ENCODE measurements at regions not wholly inside any gene's neighbourhood (a gene's known extent, or its start where the extent isn't known, plus 50 kb on each side); places are given as distances from the start of the nearest gene placed in this dataset.

GRCh38 chr19:28489126-28489660 lies 723.8 kb downstream of the UQCRFS1 start:
- H3K79me2 ChIP-seq (ENCODE audit: low read depth): no peaks in the 10 kb centered on the region
- no peaks in the 10 kb centered on the region for H3K36me3 ChIP-seq (ENCODE audit: low read depth)
- POLR2A ChIA-PET (ENCODE audit: unreplicated experiment): no interaction called here
- DNase-seq: no peak
- H3K27ac ChIP-seq: no peak overlapping the region
- H4K20me1 ChIP-seq (ENCODE audit: insufficient read depth): no peaks in the 10 kb centered on the region
- H3F3A ChIP-seq (ENCODE audit: insufficient read depth, low read depth): no peaks in the 10 kb centered on the region
- H3K4me2 ChIP-seq: no peak overlapping the region
- intact Hi-C loops (cut with micrococcal nuclease; ENCODE audit: unreplicated experiment): no loop called here
- H3K27me3 ChIP-seq (ENCODE audit: insufficient read depth, low read depth): peaks cover 45% of the 10 kb centered on the region
- no peak overlapping the region for H2AFZ ChIP-seq
- CTCF ChIA-PET: no interaction called here
- no peaks in the 10 kb centered on the region for H3K9me2 ChIP-seq (ENCODE audit: insufficient read depth)
- no peak for TF ChIP-seq CTCF (conservative IDR thresholded peaks at IDR 0.05)
- H3K4me1 ChIP-seq (replicated peaks; ENCODE audit: insufficient read depth): no peaks in the 10 kb centered on the region
- no peaks in the 10 kb centered on the region for H3K9me3 ChIP-seq (ENCODE audit: insufficient read depth, low read depth)
- BruUV-seq (replicated peaks): no TSS peak
- H3K4me3 ChIP-seq: no peak overlapping the region

- H3K9me3 ChIP-seq (ENCODE audit: insufficient read depth, low read depth): no peaks in the 10 kb centered on the region
- no peak overlapping the region for H2AFZ ChIP-seq
- no peak overlapping the region for H3K4me3 ChIP-seq
- H3K27me3 ChIP-seq (ENCODE audit: insufficient read depth, low read depth): peaks cover 57% of the 10 kb centered on the region
- intact Hi-C loops (cut with micrococcal nuclease; ENCODE audit: unreplicated experiment): no loop called here
- ChIA-PET POLR2A (ENCODE audit: unreplicated experiment) (no interaction called here), CTCF (no interaction called here)
- no peak overlapping the region for H3K4me2 ChIP-seq
- H4K20me1 ChIP-seq (ENCODE audit: insufficient read depth): no peaks in the 10 kb centered on the region
- no peaks in the 10 kb centered on the region for H3K79me2 ChIP-seq (ENCODE audit: low read depth)
- DNase-seq: no peak
- no peak overlapping the region for H3K27ac ChIP-seq
- H3K36me3 ChIP-seq (ENCODE audit: low read depth): no peaks in the 10 kb centered on the region
- no peaks in the 10 kb centered on the region for H3K4me1 ChIP-seq (replicated peaks; ENCODE audit: insufficient read depth)
- no peaks in the 10 kb centered on the region for H3K9me2 ChIP-seq (ENCODE audit: insufficient read depth)
- no TSS peak for BruUV-seq (replicated peaks)
- H3F3A ChIP-seq (ENCODE audit: insufficient read depth, low read depth): no peaks in the 10 kb centered on the region
- TF ChIP-seq CTCF (conservative IDR thresholded peaks at IDR 0.05) (no peak), EZH2 (IDR thresholded peaks at IDR 0.05; ENCODE audit: low read depth) (no peak)
Measured at GRCh38 chr19:28487999-28488398, 725.0 kb downstream of the UQCRFS1 start.

DNA sequence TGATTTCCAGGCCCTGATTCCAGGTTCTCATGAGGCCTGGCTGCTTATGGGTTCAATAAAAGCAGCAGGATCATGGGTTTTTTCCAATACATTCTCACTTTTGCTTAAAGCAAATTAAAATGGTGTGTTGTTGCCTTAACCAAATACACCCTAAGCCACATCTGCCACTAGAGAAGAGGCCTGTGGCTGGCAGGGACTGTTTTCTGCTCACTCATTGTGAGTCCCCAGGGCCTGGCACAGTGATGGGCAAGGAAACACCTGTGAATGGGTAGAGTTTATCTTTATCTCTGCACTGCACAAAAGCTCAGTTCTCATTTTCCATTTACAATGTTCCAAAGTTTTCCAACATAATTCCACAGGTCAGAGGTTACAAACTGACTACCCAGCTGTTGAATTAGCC lies 726.0 kb downstream of the UQCRFS1 start:
- Histone ChIP-seq H3K27ac (no peak overlapping the region), H3F3A (ENCODE audit: insufficient read depth, low read depth) (no peaks in the 10 kb centered on the region), H3K27me3 (ENCODE audit: insufficient read depth, low read depth) (peaks cover 65% of the 10 kb centered on the region), H2AFZ (no peak overlapping the region), H3K36me3 (ENCODE audit: low read depth) (no peaks in the 10 kb centered on the region), H3K4me3 (no peak overlapping the region), H3K4me2 (no peak overlapping the region), H4K20me1 (ENCODE audit: insufficient read depth) (no peaks in the 10 kb centered on the region), H3K79me2 (ENCODE audit: low read depth) (no peaks in the 10 kb centered on the region), H3K9me3 (ENCODE audit: insufficient read depth, low read depth) (no peaks in the 10 kb centered on the region), H3K9me2 (ENCODE audit: insufficient read depth) (no peaks in the 10 kb centered on the region), H3K4me1 (replicated peaks; ENCODE audit: insufficient read depth) (no peaks in the 10 kb centered on the region)
- intact Hi-C loops (cut with micrococcal nuclease; ENCODE audit: unreplicated experiment): no loop called here
- DNase-seq: no peak
- BruUV-seq (replicated peaks): no TSS peak
- CTCF ChIA-PET: no interaction called here
- POLR2A ChIA-PET (ENCODE audit: unreplicated experiment): no interaction called here
- TF ChIP-seq EZH2 (IDR thresholded peaks at IDR 0.05; ENCODE audit: low read depth) (no peak), CTCF (conservative IDR thresholded peaks at IDR 0.05) (no peak)

Data from PC-9 (cell line).